ENCODE measurements at regions not wholly inside any gene's neighbourhood (a gene's known extent, or its start where the extent isn't known, plus 50 kb on each side); places are given as distances from the start of the nearest gene placed in this dataset.

DNA sequence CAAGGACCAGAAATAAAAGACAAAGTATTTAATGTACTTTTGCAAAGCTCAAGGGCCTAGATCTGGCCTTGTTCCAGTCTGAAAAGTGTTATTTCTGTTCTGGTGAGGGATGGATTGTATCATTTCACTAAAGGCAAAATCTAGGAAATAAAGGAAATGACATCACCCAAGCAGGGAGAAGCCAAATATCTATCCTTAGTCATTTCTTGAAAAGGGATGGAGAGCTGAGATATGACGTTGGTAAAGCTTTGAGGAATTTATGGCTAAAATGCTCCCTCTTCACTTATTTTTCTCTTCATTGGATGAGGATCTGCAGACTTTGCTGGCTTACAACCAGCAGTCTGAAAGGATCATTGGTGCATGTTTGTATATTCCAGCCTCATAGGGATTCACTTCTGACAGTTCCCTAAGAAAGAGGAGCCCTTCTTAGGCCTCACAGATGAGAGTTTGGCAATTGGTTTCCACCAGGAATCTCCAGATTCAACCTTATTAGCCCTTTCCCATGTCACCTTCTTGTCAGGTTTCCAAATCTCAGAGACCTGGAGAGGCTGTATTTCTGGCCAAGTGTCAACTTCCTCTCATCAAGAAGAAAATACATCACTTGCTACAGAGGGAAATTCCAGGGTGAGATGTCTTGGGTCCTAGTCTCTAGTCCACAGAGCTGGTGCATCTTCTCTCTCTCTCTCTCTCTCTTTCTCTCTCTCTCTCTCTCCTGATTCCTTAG lies 93.7 kb upstream of the BOC start:
- no peaks in the 10 kb centered on the region for H3K9me3 ChIP-seq (ENCODE audit: low read length)
- DNase-seq: no peak
- no peaks in the 10 kb centered on the region for H4K20me1 ChIP-seq (ENCODE audit: insufficient read depth, low read depth, low read length)
- no peaks in the 10 kb centered on the region for H3K9me2 ChIP-seq (replicated peaks; ENCODE audit: insufficient read depth, low read length)
- H3K4me3 ChIP-seq (ENCODE audit: low read length): no peak overlapping the region
- peak overlapping the region; percentile 36; the same call in 1 of the 2 replicates for H2AFZ ChIP-seq (ENCODE audit: low read length)
- H3K9ac ChIP-seq (ENCODE audit: low read length): no peak overlapping the region
- H3K27me3 ChIP-seq (ENCODE audit: low read length): no peaks in the 10 kb centered on the region
- H3K4me1 ChIP-seq (ENCODE audit: low read length): no peaks in the 10 kb centered on the region
- no peak overlapping the region for H3K27ac ChIP-seq (ENCODE audit: low read length)
- H3K4me2 ChIP-seq (ENCODE audit: low read depth, low read length, poor library complexity, severe bottlenecking): no peak overlapping the region
- H3K36me3 ChIP-seq (ENCODE audit: insufficient read depth, low read length): no peaks in the 10 kb centered on the region
- no peaks in the 10 kb centered on the region for H3K79me2 ChIP-seq (ENCODE audit: low read length)

GRCh38 chr3:113118336-113118735 lies 93.0 kb upstream of the BOC start:
- H3K27me3 ChIP-seq (ENCODE audit: low read length): no peaks in the 10 kb centered on the region
- H3K9me3 ChIP-seq (ENCODE audit: low read length): no peaks in the 10 kb centered on the region
- H2AFZ ChIP-seq (ENCODE audit: low read length): no peak overlapping the region
- no peaks in the 10 kb centered on the region for H4K20me1 ChIP-seq (ENCODE audit: insufficient read depth, low read depth, low read length)
- no peak overlapping the region for H3K9ac ChIP-seq (ENCODE audit: low read length)
- no peak overlapping the region for H3K4me3 ChIP-seq (ENCODE audit: low read length)
- H3K9me2 ChIP-seq (replicated peaks; ENCODE audit: insufficient read depth, low read length): no peaks in the 10 kb centered on the region
- no peaks in the 10 kb centered on the region for H3K79me2 ChIP-seq (ENCODE audit: low read length)
- no peak overlapping the region for H3K4me2 ChIP-seq (ENCODE audit: low read depth, low read length, poor library complexity, severe bottlenecking)
- H3K27ac ChIP-seq (ENCODE audit: low read length): no peak overlapping the region
- no peaks in the 10 kb centered on the region for H3K36me3 ChIP-seq (ENCODE audit: insufficient read depth, low read length)
- DNase-seq: no peak
- no peaks in the 10 kb centered on the region for H3K4me1 ChIP-seq (ENCODE audit: low read length)

DNA sequence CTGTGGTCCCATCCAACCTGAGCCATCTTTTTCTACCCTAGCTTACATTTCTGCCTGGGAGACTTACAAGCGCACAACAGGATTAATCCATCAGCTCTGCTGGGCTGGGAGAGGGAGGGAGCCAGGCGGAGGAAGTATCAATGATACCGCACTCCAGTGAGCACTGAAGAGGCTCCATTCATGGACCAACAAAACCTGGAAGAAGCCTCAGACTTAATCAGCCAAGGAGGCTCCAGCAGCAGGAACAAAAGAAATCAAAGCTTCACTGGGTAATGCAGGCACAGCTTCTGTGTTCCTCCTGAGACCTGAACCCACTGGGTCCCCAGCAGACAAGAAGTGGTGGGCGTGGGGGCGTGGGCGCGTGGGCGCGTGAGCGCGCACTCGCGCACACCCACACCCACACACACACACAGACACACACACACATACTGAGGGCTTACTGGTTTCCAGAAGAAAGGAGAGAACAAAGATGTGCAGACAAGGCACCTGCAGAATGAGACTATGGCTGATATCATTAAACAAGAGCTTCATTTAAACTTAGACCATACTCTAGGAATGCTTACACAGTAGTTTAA lies 87.0 kb upstream of the BOC start:
- Histone ChIP-seq H3K4me3 (ENCODE audit: low read length) (no peak overlapping the region), H3K27me3 (ENCODE audit: low read length) (no peaks in the 10 kb centered on the region), H3K27ac (ENCODE audit: low read length) (no peak overlapping the region), H4K20me1 (ENCODE audit: insufficient read depth, low read depth, low read length) (no peaks in the 10 kb centered on the region), H3K36me3 (ENCODE audit: insufficient read depth, low read length) (no peaks in the 10 kb centered on the region), H3K4me2 (ENCODE audit: low read depth, low read length, poor library complexity, severe bottlenecking) (no peak overlapping the region), H3K9me2 (replicated peaks; ENCODE audit: insufficient read depth, low read length) (no peaks in the 10 kb centered on the region), H3K9ac (ENCODE audit: low read length) (no peak overlapping the region), H3K79me2 (ENCODE audit: low read length) (no peaks in the 10 kb centered on the region), H3K9me3 (ENCODE audit: low read length) (no peaks in the 10 kb centered on the region), H2AFZ (ENCODE audit: low read length) (no peak overlapping the region), H3K4me1 (ENCODE audit: low read length) (no peaks in the 10 kb centered on the region)
- DNase-seq: no peak

GRCh38 chr3:113125951-113126350 lies 85.4 kb upstream of the BOC start:
- no peak for DNase-seq
- H3K27ac ChIP-seq (ENCODE audit: low read length): no peak overlapping the region
- no peaks in the 10 kb centered on the region for H3K4me1 ChIP-seq (ENCODE audit: low read length)
- no peak overlapping the region for H2AFZ ChIP-seq (ENCODE audit: low read length)
- H3K36me3 ChIP-seq (ENCODE audit: insufficient read depth, low read length): no peaks in the 10 kb centered on the region
- H3K9me2 ChIP-seq (replicated peaks; ENCODE audit: insufficient read depth, low read length): no peaks in the 10 kb centered on the region
- no peak overlapping the region for H3K9ac ChIP-seq (ENCODE audit: low read length)
- no peaks in the 10 kb centered on the region for H3K79me2 ChIP-seq (ENCODE audit: low read length)
- H3K4me3 ChIP-seq (ENCODE audit: low read length): no peak overlapping the region
- H3K4me2 ChIP-seq (ENCODE audit: low read depth, low read length, poor library complexity, severe bottlenecking): no peak overlapping the region
- no peaks in the 10 kb centered on the region for H3K27me3 ChIP-seq (ENCODE audit: low read length)
- H4K20me1 ChIP-seq (ENCODE audit: insufficient read depth, low read depth, low read length): no peaks in the 10 kb centered on the region
- H3K9me3 ChIP-seq (ENCODE audit: low read length): no peaks in the 10 kb centered on the region

DNA sequence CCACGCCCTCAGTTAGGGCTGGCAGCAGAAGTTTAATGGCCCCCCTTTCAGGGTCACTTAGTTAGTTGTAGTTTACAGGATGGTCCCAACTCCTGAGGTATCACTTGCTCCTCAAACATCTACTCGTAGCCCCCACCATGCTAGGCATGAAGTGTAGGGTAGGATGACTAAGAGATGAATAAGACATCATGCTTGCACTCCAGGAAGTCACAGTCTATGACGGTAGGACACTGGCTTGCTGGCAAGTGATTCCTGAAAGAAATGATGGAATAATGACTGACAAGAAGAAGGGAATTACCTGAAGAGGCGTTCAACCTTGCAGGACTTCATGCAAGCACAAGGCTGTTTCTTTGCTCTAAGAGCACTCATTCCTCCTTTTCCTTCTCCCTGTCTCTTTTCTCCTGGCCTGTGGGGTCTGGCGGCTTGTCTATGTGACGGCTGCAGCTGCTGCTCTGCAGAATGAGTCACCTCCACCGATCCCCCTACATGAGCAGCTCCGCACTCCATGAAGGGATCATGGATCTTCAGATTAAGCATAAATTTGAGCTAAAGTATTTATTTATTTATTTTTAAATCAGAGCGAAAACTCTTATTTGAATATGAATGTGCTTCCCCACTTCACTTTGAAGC lies 82.9 kb upstream of the BOC start:
- Histone ChIP-seq H3K27me3 (ENCODE audit: low read length) (no peaks in the 10 kb centered on the region), H3K4me2 (ENCODE audit: low read depth, low read length, poor library complexity, severe bottlenecking) (no peak overlapping the region), H3K27ac (ENCODE audit: low read length) (no peak overlapping the region), H3K36me3 (ENCODE audit: insufficient read depth, low read length) (no peaks in the 10 kb centered on the region), H3K4me1 (ENCODE audit: low read length) (no peaks in the 10 kb centered on the region), H3K9ac (ENCODE audit: low read length) (no peak overlapping the region), H3K4me3 (ENCODE audit: low read length) (no peak overlapping the region), H3K79me2 (ENCODE audit: low read length) (no peaks in the 10 kb centered on the region), H3K9me2 (replicated peaks; ENCODE audit: insufficient read depth, low read length) (no peaks in the 10 kb centered on the region), H2AFZ (ENCODE audit: low read length) (no peak overlapping the region), H3K9me3 (ENCODE audit: low read length) (no peaks in the 10 kb centered on the region), H4K20me1 (ENCODE audit: insufficient read depth, low read depth, low read length) (no peaks in the 10 kb centered on the region)
- no peak for DNase-seq

DNA sequence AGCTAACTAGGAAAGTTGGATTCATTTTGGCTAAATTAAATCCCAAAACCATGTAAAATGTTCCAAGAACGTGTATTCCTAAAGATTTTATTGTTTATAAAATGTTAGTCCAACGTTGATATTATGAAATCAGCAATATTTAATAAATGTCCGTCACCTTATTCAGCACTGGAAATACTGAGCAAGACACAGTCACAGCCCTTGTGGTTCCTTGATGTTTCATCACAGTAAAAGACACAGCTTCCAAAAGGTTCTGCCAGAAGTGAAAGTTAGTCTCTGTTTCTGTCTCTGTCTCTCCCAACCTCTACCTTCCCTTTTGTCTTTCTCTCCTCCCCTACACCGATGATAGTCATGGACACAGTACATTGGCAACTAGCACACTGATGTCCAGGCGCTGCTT lies 82.2 kb upstream of the BOC start:
- DNase-seq: no peak
- Histone ChIP-seq H3K9me3 (ENCODE audit: low read length) (no peaks in the 10 kb centered on the region), H3K27me3 (ENCODE audit: low read length) (no peaks in the 10 kb centered on the region), H3K9me2 (replicated peaks; ENCODE audit: insufficient read depth, low read length) (no peaks in the 10 kb centered on the region), H4K20me1 (ENCODE audit: insufficient read depth, low read depth, low read length) (no peaks in the 10 kb centered on the region), H3K79me2 (ENCODE audit: low read length) (no peaks in the 10 kb centered on the region), H3K4me3 (ENCODE audit: low read length) (no peak overlapping the region), H3K4me2 (ENCODE audit: low read depth, low read length, poor library complexity, severe bottlenecking) (no peak overlapping the region), H3K27ac (ENCODE audit: low read length) (no peak overlapping the region), H2AFZ (ENCODE audit: low read length) (no peak overlapping the region), H3K9ac (ENCODE audit: low read length) (no peak overlapping the region), H3K4me1 (ENCODE audit: low read length) (no peaks in the 10 kb centered on the region), H3K36me3 (ENCODE audit: insufficient read depth, low read length) (no peaks in the 10 kb centered on the region)

DNA sequence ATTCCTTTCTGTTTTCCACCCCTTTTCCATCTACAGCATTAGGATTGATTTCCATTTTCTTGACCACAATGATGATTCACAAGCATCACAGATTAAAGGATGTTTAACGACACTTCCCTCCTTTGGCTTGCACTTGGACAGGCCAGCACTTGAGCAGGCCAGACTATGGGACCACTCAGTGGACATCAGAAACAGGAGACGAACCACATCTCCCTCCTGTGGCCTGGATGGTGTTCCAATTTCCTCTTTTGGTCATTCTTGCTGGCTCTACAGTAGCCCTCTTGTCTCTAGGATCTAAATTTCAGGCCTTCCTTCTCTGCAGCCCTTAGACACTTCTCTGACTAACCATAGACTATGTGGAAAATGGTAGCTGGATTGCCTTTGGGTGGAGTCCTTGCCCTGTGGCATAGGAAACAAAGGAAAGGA lies 78.8 kb upstream of the BOC start:
- no peaks in the 10 kb centered on the region for H3K4me1 ChIP-seq (ENCODE audit: low read length)
- no peaks in the 10 kb centered on the region for H4K20me1 ChIP-seq (ENCODE audit: insufficient read depth, low read depth, low read length)
- H3K4me3 ChIP-seq (ENCODE audit: low read length): no peak overlapping the region
- DNase-seq: no peak
- H3K9me2 ChIP-seq (replicated peaks; ENCODE audit: insufficient read depth, low read length): no peaks in the 10 kb centered on the region
- no peak overlapping the region for H3K27ac ChIP-seq (ENCODE audit: low read length)
- H3K4me2 ChIP-seq (ENCODE audit: low read depth, low read length, poor library complexity, severe bottlenecking): no peak overlapping the region
- no peaks in the 10 kb centered on the region for H3K36me3 ChIP-seq (ENCODE audit: insufficient read depth, low read length)
- no peaks in the 10 kb centered on the region for H3K79me2 ChIP-seq (ENCODE audit: low read length)
- no peak overlapping the region for H2AFZ ChIP-seq (ENCODE audit: low read length)
- H3K9me3 ChIP-seq (ENCODE audit: low read length): no peaks in the 10 kb centered on the region
- H3K27me3 ChIP-seq (ENCODE audit: low read length): no peaks in the 10 kb centered on the region
- H3K9ac ChIP-seq (ENCODE audit: low read length): no peak overlapping the region

DNA sequence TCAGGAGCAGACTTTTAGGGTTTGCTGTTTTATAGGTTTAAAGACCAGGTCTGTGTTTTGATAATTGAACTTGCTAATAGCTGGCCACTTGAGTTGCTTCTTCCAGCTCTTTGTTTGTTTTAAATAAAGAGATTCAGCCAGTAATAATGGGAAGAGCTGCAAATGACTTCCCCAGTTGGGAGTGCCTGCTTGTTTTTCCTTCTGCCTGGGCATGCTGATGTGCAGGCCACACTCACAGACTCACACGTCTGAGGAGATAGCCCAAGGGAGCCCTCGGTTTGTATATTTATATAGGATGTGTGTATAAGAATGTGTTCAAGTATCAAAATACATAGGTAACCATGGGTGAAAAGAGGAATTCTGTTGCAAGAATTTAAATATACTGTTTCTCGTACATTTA lies 78.2 kb upstream of the BOC start:
- no peak overlapping the region for H3K4me2 ChIP-seq (ENCODE audit: low read depth, low read length, poor library complexity, severe bottlenecking)
- H3K36me3 ChIP-seq (ENCODE audit: insufficient read depth, low read length): no peaks in the 10 kb centered on the region
- H3K4me1 ChIP-seq (ENCODE audit: low read length): no peaks in the 10 kb centered on the region
- no peak overlapping the region for H2AFZ ChIP-seq (ENCODE audit: low read length)
- no peak for DNase-seq
- no peaks in the 10 kb centered on the region for H3K9me2 ChIP-seq (replicated peaks; ENCODE audit: insufficient read depth, low read length)
- H3K9ac ChIP-seq (ENCODE audit: low read length): no peak overlapping the region
- H3K27me3 ChIP-seq (ENCODE audit: low read length): no peaks in the 10 kb centered on the region
- no peaks in the 10 kb centered on the region for H4K20me1 ChIP-seq (ENCODE audit: insufficient read depth, low read depth, low read length)
- no peaks in the 10 kb centered on the region for H3K79me2 ChIP-seq (ENCODE audit: low read length)
- no peak overlapping the region for H3K27ac ChIP-seq (ENCODE audit: low read length)
- no peak overlapping the region for H3K4me3 ChIP-seq (ENCODE audit: low read length)
- H3K9me3 ChIP-seq (ENCODE audit: low read length): no peaks in the 10 kb centered on the region
